HG03521 (cell line): ENCODE measurements at regions not wholly inside any gene's neighbourhood (a gene's known extent, or its start where the extent isn't known, plus 50 kb on each side); places are given as distances from the start of the nearest gene placed in this dataset.

Experiments used
- ATAC-seq: cut with Tn5 transposase; IDR thresholded peaks from one replicate; pipeline ENCODE4 v1.9.1; 2021; ENCODE audit warnings: mild to moderate bottlenecking, moderate library complexity; ENCODE audit not compliant: unreplicated experiment

- no peak for ATAC-seq
Observed at GRCh38 chr1:73662526-73662925, 535.5 kb downstream of the LRRIQ3 start.

- ATAC-seq, result no peak
Observed at GRCh38 chr1:73659136-73659535, 538.8 kb downstream of the LRRIQ3 start.

GRCh38 chr1:73654714-73655113 lies 543.3 kb downstream of the LRRIQ3 start:
- no peak for ATAC-seq

- ATAC-seq, result no peak
Observed at GRCh38 chr1:73644198-73644597, 553.8 kb downstream of the LRRIQ3 start.

- ATAC-seq, result no peak
Observed at GRCh38 chr1:73639494-73639893, 558.5 kb downstream of the LRRIQ3 start.

- ATAC-seq, result no peak
Observed at GRCh38 chr1:73637264-73637663, 560.7 kb downstream of the LRRIQ3 start.

- ATAC-seq, result no peak
Observed at GRCh38 chr1:73635021-73635420, 563.0 kb downstream of the LRRIQ3 start.

GRCh38 chr1:73627723-73628122 lies 570.3 kb downstream of the LRRIQ3 start:
- ATAC-seq, result no peak

- ATAC-seq, result no peak
Observed at GRCh38 chr1:73626326-73626725, 571.6 kb downstream of the LRRIQ3 start.

- no peak for ATAC-seq
Observed at GRCh38 chr1:73623946-73624345, 574.0 kb downstream of the LRRIQ3 start.

GRCh38 chr1:73617145-73617544 lies 580.8 kb downstream of the LRRIQ3 start:
- no peak for ATAC-seq

GRCh38 chr1:73611681-73612080 lies 586.3 kb downstream of the LRRIQ3 start:
- no peak for ATAC-seq

- ATAC-seq, result no peak
Observed at GRCh38 chr1:73604739-73605138, 593.2 kb downstream of the LRRIQ3 start.

GRCh38 chr1:73604211-73604610 lies 593.8 kb downstream of the LRRIQ3 start:
- no peak for ATAC-seq

- no peak for ATAC-seq
Observed at GRCh38 chr1:73593804-73594203, 604.2 kb downstream of the LRRIQ3 start.

- ATAC-seq, result no peak
Observed at GRCh38 chr1:73593364-73593763, 604.6 kb downstream of the LRRIQ3 start.

GRCh38 chr1:73587080-73587479 lies 610.9 kb downstream of the LRRIQ3 start:
- ATAC-seq, result no peak

- no peak for ATAC-seq
Observed at GRCh38 chr1:73577206-73577605, 620.8 kb downstream of the LRRIQ3 start.

GRCh38 chr1:73576083-73576482 lies 621.9 kb downstream of the LRRIQ3 start:
- no peak for ATAC-seq

- no peak for ATAC-seq
Observed at GRCh38 chr1:73564294-73564693, 633.7 kb downstream of the LRRIQ3 start.

- no peak for ATAC-seq
Observed at GRCh38 chr1:73556270-73556669, 641.7 kb downstream of the LRRIQ3 start.

GRCh38 chr1:73537400-73537799 lies 660.6 kb downstream of the LRRIQ3 start:
- ATAC-seq, result no peak

- no peak for ATAC-seq
Observed at GRCh38 chr1:73517603-73518191, 680.3 kb downstream of the LRRIQ3 start.
